Stomach (tissue), 4 donors: ENCODE measurements at regions not wholly inside any gene's neighbourhood (a gene's known extent, or its start where the extent isn't known, plus 50 kb on each side); places are given as distances from the start of the nearest gene placed in this dataset.
"Not testable (repeated sequence)": the region's sequence is repeated elsewhere in the genome, so short reads cannot be mapped to it uniquely, and the experiment has no call there.

ENCODE experiments used
- CTCF ChIP-seq, 7 experiments: fragments of 450-650 bp in 4 of 7; fragments of 200-600 bp in 3 of 7; sonication (generic) in 3 of 7; IDR thresholded peaks; one replicate each; pipeline ENCODE4 v1.5.1; 2016 to 2019; ENCODE audit warnings: antibody characterized with exemption in 7 of 7, control low read depth in 2 of 7, mild to moderate bottlenecking in 1 of 7
- EP300 ChIP-seq: sonication (generic); formaldehyde crosslinking; IDR thresholded peaks from one replicate; pipeline ENCODE4 v1.6.1; 2017; ENCODE audit warnings: antibody characterized with exemption
- POLR2A ChIP-seq, 4 donors: fragments of 450-650 bp; IDR thresholded peaks; one replicate each; pipeline ENCODE4 v1.6.1; 2016; ENCODE audit warnings: antibody characterized with exemption in 4 of 4, control low read depth in 2 of 4, mild to moderate bottlenecking in 1 of 4, moderate library complexity in 1 of 4

- not testable (repeated sequence) for TF ChIP-seq CTCF (IDR thresholded peaks at IDR 0.05); POLR2A (IDR thresholded peaks at IDR 0.05); EP300
Observed at GRCh38 chrY:26308308-26308707, 686.4 kb downstream of the CDY1 start.
